SIG-M5 treated with dmso at 0.1 percent for 504 hours (cell line): ENCODE measurements at regions not wholly inside any gene's neighbourhood (a gene's known extent, or its start where the extent isn't known, plus 50 kb on each side); places are given as distances from the start of the nearest gene placed in this dataset.

ENCODE experiments used
- DNase-seq: peaks from one replicate; lab custom pipeline; 2025; ENCODE audit not compliant: unreplicated experiment; lab: John Stamatoyannopoulos, UW

DNA sequence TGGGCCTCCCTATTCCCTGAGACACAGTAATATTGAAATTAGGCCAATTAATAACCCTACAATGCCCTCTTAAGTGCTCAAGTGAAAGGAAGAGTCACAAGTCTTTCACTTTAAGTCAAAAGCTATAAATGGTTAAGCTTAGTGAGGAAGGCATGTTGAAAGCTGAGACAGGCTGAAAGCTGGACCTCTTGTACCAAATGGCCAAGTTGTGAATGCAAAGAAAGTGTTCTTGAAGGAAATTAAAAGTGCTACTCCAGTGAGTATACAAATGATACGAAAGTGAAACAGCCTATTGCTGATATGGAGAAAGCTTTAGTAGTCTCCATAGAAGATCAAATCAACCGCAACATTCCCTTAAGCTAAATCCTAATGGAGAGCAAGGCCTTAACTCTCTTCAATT lies 140.8 kb downstream of the PTCSC3 start:
- no peak for DNase-seq

DNA sequence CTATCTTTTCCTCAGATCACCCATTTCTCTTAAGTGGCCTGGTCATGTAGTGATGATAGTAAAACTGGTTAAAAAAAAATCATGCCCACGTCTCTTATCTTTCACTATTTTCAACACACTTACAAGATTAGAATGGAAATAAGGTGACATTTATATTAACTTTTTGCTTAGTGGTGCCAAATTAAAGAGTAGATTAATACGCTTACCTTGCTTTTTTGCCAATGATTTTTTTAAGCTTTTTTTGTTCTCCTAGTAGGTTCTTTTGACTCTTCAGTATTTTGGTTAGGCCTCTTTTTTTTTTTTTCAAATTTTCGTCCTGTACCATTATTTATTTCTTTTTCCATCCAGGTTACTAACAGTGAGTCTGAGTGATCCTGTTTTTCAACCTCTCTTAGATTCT lies 147.9 kb downstream of the PTCSC3 start:
- no peak for DNase-seq

DNA sequence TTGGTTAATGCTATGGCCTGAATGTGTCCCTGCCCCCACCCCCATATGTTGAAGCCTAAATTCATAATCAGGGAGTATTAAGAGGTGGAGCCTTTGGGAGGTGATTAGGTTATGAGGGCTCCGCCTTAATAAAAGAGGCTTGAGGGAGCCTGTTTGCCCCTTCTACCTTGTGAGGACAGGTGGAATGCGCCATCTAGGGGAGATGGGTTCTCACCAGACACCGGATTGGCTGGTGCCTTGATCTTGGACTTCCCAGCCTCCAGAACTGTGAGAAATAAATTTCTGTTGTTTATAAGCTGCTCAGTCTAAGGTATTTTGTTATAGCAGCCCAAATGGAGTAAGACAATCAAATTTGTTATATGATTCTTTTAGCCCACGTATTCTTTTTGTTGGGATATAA lies 148.3 kb downstream of the PTCSC3 start:
- DNase-seq = no peak

DNA sequence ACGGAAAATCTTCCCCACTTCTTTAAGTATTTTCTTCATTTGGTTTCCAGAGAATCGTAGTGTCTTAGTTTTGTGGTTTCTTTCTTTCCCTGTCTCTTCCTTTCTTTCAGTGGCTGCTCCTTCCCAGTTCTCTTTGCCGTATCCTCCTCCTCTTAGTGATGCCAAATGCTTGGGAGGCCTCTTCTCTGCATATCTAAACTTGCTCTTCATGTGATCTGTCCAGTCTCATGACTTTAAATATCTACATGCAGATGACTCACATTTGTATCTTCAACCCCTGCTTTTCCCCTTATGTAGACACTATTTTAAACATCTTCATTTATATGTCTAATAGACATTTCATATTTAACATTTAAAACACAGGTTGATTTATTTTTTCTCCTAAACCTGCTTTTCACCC lies 149.2 kb downstream of the PTCSC3 start:
- DNase-seq = no peak

DNA sequence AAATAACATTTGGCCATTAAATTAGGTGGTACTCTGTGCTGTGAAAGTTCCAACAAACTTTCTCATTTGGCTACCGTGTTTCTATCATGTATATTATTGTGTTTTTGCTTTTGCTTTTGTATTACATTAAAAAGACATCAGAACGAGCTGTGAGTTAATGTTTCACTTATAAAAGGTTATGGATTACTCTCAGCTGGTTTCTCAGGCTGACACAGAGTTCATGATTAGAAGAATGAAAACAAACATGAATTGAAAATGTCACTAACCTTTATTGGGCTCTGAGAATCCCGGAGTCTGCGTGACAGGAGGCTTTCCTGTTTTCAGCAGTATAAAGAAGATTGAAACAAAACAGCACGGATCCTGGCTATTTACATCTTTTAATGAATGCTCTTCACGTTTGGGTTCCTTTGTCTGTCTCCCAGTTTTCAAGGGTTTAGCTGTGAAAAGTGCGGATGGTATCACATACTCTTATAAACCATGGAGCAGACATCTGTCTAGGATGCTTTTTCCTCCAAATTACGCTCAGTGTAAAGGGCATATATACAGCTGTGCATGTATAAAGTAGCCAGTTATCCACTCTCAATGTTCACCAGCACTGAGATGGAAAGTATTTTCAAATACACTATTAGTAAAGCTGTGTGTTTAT lies 153.6 kb downstream of the PTCSC3 start:
- DNase-seq = no peak

DNA sequence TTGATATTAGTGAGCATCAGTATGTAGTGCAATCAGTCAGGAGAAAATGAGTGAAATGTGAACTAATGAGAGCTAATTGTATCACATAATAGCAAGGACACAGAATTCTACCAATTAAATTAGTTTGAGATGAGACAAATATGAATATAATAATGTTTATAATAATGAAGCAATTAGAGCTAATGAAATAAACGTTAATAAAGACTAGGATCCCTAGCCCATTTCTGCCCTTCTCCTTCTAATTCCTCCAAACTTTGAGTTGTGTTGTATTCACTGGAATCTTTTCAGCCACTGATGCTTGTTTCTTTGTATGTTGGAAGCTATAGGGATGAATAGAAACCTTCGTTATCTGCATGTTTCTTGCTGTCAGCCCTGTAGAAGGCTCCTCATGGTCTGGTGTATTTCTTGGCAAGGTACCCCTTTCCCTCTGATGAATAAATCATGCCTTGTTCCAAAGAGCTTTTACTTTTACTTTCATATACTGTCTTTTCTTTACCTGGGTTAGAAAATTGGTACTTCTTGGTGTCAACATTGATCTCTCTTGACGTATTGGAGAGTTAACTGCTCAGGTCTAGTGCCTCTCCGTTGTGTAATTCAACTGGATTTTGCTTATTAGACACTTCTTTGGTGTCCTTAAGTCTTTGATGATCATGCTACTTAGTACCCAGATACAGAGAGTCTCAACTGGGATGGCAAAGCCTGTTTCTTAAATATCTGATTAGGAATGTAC lies 154.8 kb downstream of the PTCSC3 start:
- no peak for DNase-seq

DNA sequence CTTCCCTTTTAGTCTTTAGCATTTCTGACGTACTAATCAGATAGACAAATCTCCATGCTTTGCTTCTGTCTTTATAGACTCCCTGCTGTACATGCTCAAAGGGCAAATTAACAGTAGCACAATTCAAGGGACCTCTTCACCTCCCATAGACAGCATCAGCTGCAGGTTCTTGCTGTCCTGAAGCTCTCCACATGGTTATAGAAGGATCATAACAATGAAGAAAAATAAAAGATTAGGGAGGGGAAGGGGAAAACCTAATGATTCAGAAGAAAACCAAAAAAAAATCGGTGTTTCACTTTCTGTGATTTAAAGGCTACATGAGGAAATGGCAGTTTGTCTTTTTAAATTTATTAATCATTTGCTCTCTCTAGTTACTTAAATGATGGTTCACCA lies 155.5 kb downstream of the PTCSC3 start:
- DNase-seq = no peak

DNA sequence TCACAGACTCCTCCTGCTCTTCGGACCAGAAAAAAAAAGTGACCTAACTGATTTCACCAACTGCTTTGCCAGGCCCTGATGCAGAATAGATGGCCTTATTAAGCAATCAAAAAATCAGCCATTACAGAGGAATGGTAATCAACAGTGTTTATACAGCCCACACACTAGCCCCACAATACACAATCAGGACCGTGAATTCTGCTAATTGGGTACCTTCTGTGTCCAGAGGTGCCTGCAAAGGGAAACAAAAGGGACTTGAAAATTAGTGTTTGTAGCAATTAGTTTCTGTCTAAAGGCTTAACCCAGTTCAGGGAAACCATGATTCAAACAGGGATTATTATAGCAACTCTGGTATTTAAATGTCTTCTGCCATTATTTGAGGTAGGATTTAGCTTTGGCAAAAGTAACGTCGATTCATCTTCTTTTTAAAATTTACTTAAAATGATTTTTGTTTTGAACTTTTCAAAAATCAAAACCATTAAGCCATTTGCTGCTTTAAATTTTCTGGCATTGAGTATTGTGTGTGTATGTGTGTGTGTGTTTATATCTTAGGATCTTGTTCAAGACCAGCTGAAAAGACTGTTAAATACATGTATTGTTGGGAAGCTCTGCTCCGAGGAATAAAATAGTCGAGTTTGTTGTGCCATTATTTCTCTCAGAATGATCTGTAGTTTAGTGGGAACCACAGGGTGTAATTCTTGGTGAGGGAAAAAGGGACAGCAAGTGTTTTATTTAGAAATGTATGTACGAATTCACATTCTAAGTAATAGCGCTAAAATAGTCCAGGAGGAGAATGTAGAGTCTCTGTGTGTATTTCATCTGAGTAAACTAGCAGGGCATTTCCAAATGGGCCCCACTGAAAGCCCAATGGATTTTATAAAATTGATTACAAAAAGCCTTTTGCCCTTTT lies 156.1 kb downstream of the PTCSC3 start:
- no peak for DNase-seq

DNA sequence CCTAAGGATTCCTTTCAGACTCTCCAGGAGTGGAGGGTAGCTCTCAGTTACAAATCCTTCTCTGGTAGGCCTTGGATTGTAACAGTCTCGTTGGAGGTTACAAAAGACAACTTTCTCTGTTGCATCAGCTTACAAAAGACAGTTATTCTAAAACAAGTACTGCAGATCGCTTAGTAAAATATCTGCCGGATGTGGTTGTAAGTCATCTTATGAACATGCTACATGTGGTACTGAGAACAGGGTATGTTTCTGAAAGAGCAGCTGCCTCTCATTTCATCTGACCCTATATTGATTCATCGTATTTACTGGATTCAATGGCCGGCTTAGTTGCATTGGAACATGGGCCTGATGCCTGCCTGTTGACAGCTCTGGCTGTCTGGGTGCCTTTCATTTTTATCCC lies 157.4 kb downstream of the PTCSC3 start:
- no peak for DNase-seq

DNA sequence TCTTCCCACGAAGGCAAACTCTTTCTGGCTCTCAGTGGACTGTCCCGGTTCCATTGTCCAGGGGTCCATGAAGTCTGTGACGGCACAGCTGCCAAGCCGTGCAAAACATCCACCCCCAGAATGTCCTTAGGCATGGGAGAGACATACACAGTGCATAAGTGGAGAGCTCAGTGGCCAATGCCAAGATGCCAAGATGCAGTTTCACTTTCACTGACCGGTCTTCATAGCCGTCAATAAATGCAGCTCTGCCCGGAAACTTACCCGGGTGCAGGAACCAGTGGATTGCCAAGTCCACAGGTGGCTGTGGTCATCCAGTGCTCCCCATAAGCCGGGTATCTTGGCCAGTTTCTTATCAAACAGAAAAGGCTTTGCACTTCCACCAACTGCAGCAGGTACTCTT lies 162.3 kb downstream of the PTCSC3 start:
- DNase-seq = no peak

DNA sequence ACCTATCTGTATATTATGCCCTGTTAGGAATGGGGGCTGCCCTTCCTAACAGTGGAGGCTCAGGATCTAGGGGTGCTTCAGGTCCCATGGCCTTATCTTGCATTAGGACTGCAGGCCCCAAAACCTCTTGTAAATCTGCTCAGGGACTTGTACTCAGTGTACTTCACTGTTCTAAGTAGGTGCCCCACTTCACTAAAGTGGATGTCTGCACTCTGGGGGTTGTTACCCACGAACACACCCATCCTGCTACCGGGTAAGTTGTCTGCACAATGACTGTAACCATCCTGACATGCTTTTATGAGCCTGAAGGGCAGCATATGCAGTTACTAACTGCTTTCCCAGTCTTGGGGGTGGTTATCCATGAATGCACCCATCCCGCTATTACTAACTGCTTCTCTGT lies 163.0 kb downstream of the PTCSC3 start:
- DNase-seq = no peak

DNA sequence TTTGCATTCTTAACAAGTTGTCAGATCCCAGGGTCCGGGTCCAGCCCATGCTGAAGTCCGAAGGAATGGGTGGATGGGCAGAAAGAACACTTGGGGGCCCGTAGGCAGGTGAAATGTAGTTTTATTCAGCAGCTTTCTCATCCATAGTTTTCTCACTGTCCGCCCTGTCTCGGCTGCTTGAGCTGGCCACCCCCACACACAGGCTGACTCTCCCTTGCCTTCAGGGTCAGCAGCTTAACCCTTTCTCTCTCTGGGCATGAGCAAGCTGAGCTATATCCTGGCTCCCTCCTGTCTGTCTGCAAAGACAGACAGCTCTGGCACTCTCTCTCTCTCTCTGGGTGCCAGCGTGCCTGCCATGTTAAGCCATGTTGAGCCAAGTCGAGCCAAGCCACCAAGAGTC lies 163.9 kb downstream of the PTCSC3 start:
- DNase-seq = no peak

DNA sequence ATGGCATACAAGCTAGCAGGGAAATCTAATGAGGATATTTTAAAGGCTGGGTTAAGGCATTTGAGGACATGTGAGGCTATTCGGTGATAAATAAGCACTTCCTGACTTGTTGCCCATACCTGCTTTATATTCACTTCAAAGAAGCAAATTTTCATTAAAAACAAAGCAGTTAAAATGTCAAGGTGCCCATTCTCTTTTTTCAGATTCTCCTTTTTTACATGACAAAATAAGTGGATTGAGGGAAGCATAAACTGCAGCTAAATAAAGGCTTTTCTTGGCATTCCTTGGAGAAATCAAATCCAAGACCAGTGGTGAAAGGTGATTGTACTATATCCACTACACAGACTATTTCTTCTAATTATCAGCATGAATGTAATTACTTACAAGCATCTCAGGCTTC lies 166.9 kb downstream of the PTCSC3 start:
- DNase-seq = no peak

DNA sequence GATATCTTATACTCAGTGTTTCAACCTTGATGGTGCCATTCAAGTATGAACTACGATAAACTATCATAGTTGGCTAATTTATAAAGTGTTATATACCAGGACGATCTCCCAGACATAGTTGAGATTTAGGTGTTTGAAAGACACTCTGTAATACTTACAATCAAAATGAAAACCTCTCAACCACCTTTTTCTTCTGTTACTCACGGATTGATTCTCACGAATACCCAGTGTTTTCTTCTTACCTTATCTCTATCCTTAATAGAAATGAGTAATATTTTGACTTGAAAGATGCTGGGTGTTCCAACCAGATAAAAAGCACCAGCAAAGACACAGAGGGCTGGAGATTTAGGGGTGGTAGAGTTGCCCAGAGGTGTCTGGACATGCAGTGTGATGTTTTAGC lies 169.9 kb downstream of the PTCSC3 start:
- DNase-seq = no peak

DNA sequence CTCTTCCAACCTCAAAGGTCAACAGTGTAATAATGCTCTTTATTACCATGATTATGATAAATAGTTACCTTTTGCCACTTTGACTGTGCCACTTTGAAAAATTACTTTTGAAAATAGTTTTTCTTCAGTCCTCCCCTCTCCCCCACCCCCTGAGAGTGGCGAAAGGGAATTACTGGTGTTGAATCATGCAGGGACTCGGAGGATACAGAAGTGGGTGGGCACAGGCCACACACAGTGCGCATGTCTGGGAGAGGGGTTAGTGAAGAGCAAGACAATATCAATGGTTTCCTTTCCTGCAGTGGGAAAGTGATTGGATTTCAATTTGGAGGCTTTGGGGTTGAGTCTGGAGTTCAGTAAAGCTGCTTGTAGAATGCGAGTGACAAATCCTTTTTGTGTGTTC lies 170.9 kb downstream of the PTCSC3 start:
- DNase-seq = no peak

DNA sequence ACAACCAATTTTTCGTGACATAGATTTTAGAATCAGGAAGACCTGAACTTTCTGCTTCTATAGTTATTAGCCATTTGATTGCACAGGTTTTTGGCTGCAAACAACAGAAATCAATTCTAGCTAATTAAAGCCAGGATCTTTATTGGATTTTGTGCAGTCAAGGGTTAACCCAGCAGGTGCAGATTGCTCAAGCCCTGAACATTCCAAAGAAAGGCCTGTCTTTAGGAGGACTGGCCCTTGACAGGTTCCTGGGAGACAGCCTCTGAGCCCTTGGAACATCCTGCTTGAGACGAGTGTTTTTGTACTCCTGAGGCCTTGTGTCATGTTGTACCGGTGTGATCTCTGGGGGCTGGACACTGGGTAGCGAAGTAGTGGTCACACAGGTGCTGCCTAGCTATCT lies 174.6 kb downstream of the PTCSC3 start:
- DNase-seq = no peak

DNA sequence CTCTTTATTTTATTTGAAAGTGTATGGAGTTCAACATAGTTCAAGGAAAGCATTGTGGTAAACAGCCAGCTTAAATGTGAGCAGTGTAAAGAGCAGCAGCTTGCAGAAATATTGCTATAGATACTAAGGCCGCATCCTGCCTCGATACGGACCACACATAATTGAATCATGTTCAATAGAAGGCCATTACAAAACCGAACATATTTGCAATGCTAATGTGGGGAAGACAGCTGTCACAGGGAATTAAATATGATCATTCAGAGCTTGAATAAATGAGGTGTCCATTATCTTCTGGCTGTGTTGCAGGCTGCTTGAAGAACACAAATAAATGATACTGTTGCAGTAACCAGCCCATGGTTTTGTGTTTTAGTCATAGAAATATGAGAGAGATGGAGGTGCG lies 173.2 kb downstream of the BRMS1L start:
- DNase-seq = no peak

DNA sequence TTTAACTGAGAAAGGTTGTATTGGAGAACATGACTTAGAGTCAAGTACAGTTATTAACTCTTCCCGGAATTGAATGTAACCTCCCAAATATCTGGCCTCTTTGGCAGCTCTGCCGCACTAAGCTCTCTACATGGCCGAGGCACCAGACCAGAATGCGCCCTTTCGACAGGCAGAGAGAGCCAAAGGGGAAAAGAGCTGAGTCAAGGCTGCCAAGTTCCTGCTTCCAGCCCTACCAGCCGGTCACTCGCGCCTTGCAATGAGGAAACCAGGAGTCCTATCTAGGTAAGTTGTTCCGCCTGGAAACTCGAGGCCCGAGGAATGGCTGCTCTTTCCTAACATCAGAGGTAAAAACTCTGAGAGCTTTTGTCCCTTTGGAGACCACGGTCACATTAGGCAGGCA lies 172.2 kb downstream of the BRMS1L start:
- DNase-seq = no peak

DNA sequence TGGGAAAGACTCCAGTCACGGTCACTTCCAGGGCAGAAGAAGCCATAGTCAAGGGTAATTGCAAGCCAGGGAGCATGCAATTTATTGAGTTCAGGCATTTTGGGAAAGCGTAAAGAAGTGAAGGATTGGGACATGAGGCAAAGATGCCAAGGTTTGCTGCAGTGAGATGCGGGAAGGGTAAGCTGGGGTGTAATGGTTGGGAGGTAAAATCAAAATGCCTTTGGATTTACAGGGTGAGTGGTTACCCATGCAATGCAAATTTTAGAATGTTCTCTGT lies 167.5 kb downstream of the BRMS1L start:
- DNase-seq = no peak

DNA sequence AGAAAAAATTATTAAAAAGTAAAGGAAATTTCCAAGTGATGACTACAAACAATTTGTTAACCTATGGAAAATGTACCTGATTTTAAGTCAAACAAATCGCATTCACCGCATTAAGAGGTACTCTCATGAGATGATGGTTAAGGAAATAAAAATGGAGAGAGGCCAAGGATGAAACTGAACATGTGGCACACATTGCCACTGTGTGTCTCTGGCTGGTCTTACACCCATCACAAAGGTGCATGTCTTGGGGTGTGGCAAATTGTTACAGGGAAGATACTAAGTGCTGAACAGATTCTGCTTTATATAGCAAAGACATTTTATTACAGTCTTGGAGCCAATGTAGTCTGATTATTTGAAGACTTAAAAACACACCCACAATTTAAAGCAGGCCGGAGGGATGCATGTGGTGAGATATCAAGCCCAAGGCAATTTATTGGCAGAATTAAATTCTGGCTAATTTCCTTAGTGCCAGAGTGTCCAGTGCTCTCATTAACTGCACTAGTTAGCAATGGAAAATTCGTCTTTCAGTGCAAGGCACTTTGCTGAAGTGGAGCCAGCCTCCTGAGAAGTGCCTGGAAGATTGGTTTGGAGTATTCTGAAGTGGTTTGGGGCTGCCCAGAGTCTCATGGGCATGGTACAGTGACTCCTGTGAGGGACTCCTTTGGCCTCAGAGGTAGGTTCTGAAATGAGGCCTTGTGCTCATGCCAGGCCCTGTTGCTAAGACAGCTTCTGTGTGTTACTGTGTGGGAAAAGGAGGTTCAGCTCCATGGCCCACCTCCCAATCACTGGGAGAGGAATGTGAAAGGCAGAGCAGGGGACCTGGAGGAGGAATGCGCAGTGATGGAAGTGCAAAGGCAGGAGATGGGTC lies 166.9 kb downstream of the BRMS1L start:
- no peak for DNase-seq

DNA sequence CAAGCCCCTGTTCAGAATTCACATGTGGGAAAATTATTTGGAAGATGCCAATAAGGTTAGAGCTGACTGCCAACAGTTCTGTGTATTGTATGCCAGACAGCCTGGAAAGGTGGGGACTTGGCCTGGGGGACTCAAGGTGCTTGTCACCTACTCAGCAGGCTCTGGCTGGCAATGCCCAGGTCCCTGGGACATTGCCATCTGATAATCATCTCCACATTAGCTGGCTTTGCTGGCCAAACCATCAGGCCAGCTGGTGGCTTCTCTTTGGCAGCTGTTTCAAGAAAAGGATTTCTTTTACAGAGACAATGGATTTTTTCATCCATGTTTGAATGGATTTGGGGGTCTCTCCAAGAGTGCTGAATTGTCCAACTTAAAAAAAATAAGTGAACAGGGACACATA lies 165.2 kb downstream of the BRMS1L start:
- DNase-seq = no peak
